ENCODE measurements at regions not wholly inside any gene's neighbourhood (a gene's known extent, or its start where the extent isn't known, plus 50 kb on each side); places are given as distances from the start of the nearest gene placed in this dataset.

DNA sequence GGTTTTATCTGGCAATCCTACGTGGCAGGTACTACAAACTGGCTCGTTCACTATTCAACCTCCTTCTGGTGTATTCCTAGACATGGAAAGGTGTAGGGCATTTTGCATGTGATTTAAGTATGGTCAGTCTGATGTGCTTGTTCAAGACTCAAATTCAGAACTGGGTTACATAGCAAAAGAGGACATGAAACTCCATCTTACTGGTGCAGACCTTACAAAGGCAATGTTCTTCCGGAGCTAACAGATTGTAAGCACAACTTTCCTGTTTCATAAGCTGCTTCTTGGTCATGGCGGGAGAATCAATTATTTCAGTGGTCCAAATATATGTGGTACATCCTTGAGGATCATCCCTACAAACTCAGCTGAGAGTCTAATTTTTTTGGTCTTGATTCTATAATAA lies 703.4 kb downstream of the EPM2A start:
- 75% methylated on average over 1 of the region's 4 CpGs for WGBS (ENCODE audit: insufficient coverage)
- Mint-ChIP-seq H3K4me1 (no peaks in the 10 kb centered on the region), H3K4me3 (no peak overlapping the region), H3K27ac (no peak overlapping the region), H3K9me3 (ENCODE audit: insufficient read depth) (no peaks in the 10 kb centered on the region), H3K27me3 (peaks cover 9% of the 10 kb centered on the region)
- H3K4me1 ChIP-seq (ENCODE audit: control insufficient read depth in 2 of 2, insufficient read depth in 2 of 2, low read length in 2 of 2): no peaks in the 10 kb centered on the region
- H2AFZ ChIP-seq (ENCODE audit: insufficient read depth, low read depth, low read length, poor library complexity, severe bottlenecking): no peak overlapping the region
- H3K4me2 ChIP-seq (replicated peaks; ENCODE audit: low read depth, low read length, poor library complexity, severe bottlenecking): no peak overlapping the region
- H3K4me3 ChIP-seq (ENCODE audit: control extremely low read depth in 1 of 5, extremely low read depth in 1 of 5, insufficient read depth in 1 of 5, low read depth in 2 of 5, low read length in 4 of 5): no peak overlapping the region
- no peaks in the 10 kb centered on the region for H3K79me2 ChIP-seq (ENCODE audit: control insufficient read depth, insufficient read depth, low read length)
- H3K27ac ChIP-seq (ENCODE audit: low read length in 2 of 2): no peak overlapping the region
- DNase-seq (no peak), ATAC-seq (ENCODE audit: low read depth) (no peak)
- H4K20me1 ChIP-seq (ENCODE audit: control insufficient read depth, insufficient read depth, low read length, poor library complexity, severe bottlenecking): no peaks in the 10 kb centered on the region
- intact Hi-C loops (cut with micrococcal nuclease): no loop called here
- TF ChIP-seq, protein P1, sequence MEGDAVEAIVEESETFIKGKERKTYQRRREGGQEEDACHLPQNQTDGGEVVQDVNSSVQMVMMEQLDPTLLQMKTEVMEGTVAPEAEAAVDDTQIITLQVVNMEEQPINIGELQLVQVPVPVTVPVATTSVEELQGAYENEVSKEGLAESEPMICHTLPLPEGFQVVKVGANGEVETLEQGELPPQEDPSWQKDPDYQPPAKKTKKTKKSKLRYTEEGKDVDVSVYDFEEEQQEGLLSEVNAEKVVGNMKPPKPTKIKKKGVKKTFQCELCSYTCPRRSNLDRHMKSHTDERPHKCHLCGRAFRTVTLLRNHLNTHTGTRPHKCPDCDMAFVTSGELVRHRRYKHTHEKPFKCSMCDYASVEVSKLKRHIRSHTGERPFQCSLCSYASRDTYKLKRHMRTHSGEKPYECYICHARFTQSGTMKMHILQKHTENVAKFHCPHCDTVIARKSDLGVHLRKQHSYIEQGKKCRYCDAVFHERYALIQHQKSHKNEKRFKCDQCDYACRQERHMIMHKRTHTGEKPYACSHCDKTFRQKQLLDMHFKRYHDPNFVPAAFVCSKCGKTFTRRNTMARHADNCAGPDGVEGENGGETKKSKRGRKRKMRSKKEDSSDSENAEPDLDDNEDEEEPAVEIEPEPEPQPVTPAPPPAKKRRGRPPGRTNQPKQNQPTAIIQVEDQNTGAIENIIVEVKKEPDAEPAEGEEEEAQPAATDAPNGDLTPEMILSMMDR (IDR thresholded peaks at IDR 0.05): no peak
- TF ChIP-seq EZH2 (IDR thresholded peaks at IDR 0.05; ENCODE audit: borderline replicate concordance, insufficient read depth, low read depth, low read length, poor library complexity, severe bottlenecking): no peak
- no peak overlapping the region for H3K9ac ChIP-seq (ENCODE audit: low read length)
- no peaks in the 10 kb centered on the region for H3K9me3 ChIP-seq (ENCODE audit: control extremely low read depth in 1 of 3, control insufficient read depth in 2 of 3, insufficient read depth in 1 of 3, low read length in 2 of 3)
- H3K27me3 ChIP-seq (replicated peaks in 1 of 4; ENCODE audit: control extremely low read depth in 1 of 4, control insufficient read depth in 3 of 4, insufficient read depth in 4 of 4, low read length in 3 of 4): peaks cover 0 to 4% (median 0%) of the 10 kb centered on the region in 4 experiments
- H3K36me3 ChIP-seq (replicated peaks in 1 of 2; ENCODE audit: control extremely low read depth in 1 of 2, control insufficient read depth in 1 of 2, extremely low read depth in 1 of 2, insufficient read depth in 2 of 2, low read length in 1 of 2): no peaks in the 10 kb centered on the region
- ChIA-PET CTCF (no interaction called here), POLR2A (no interaction called here)

DNA sequence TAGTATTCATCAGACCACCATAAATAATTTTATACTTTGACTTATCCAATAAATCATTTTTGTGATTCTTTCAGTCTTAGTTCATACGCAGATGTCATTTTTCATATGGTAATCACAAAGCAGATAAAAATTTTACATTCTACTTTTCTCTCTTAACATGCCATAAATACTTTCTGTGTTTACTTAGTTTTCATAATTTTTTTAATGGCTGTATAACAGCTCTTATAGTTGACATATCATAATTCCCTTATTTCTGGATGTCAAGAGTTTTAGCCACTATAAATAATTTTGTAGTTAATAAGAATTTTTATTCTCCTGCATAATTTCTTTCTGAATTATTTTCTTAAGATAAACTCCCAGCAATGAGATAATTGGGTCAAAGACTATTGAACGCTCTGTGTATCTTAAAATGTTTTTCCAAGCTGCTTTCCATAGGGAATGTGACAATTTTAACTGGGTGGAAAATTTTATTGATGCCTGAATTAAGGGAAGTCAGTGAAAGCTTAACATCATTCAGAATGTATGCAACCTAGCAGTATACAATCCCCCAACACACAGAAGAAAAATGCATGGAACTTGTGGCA lies 702.7 kb downstream of the EPM2A start:
- peaks cover 9% of the 10 kb centered on the region for H3K27me3 Mint-ChIP-seq
- ChIA-PET CTCF (no interaction called here), POLR2A (no interaction called here)
- H2AFZ ChIP-seq (ENCODE audit: insufficient read depth, low read depth, low read length, poor library complexity, severe bottlenecking): no peak overlapping the region
- no peaks in the 10 kb centered on the region for H3K79me2 ChIP-seq (ENCODE audit: control insufficient read depth, insufficient read depth, low read length)
- DNase-seq (no peak), ATAC-seq (ENCODE audit: low read depth) (no peak)
- no peaks in the 10 kb centered on the region for H3K9me3 ChIP-seq (ENCODE audit: control extremely low read depth in 1 of 3, control insufficient read depth in 2 of 3, insufficient read depth in 1 of 3, low read length in 2 of 3)
- H3K27ac Mint-ChIP-seq: no peak overlapping the region
- WGBS (ENCODE audit: insufficient coverage): no CpG with 5 or more reads among the region's 2 CpGs
- peaks cover 0 to 4% (median 0%) of the 10 kb centered on the region in 4 experiments for H3K27me3 ChIP-seq (replicated peaks in 1 of 4; ENCODE audit: control extremely low read depth in 1 of 4, control insufficient read depth in 3 of 4, insufficient read depth in 4 of 4, low read length in 3 of 4)
- no peaks in the 10 kb centered on the region for H3K4me1 Mint-ChIP-seq
- no peak overlapping the region for H3K9ac ChIP-seq (ENCODE audit: low read length)
- H3K9me3 Mint-ChIP-seq (ENCODE audit: insufficient read depth): no peaks in the 10 kb centered on the region
- H3K4me3 ChIP-seq (ENCODE audit: control extremely low read depth in 1 of 5, extremely low read depth in 1 of 5, insufficient read depth in 1 of 5, low read depth in 2 of 5, low read length in 4 of 5): no peak overlapping the region
- no peak overlapping the region for H3K4me3 Mint-ChIP-seq
- no peaks in the 10 kb centered on the region for H3K36me3 ChIP-seq (replicated peaks in 1 of 2; ENCODE audit: control extremely low read depth in 1 of 2, control insufficient read depth in 1 of 2, extremely low read depth in 1 of 2, insufficient read depth in 2 of 2, low read length in 1 of 2)
- H3K27ac ChIP-seq (ENCODE audit: low read length in 2 of 2): no peak overlapping the region
- H3K4me2 ChIP-seq (replicated peaks; ENCODE audit: low read depth, low read length, poor library complexity, severe bottlenecking): no peak overlapping the region
- intact Hi-C loops (cut with micrococcal nuclease): no loop called here
- H4K20me1 ChIP-seq (ENCODE audit: control insufficient read depth, insufficient read depth, low read length, poor library complexity, severe bottlenecking): no peaks in the 10 kb centered on the region
- no peaks in the 10 kb centered on the region for H3K4me1 ChIP-seq (ENCODE audit: control insufficient read depth in 2 of 2, insufficient read depth in 2 of 2, low read length in 2 of 2)
- TF ChIP-seq EZH2 (IDR thresholded peaks at IDR 0.05; ENCODE audit: borderline replicate concordance, insufficient read depth, low read depth, low read length, poor library complexity, severe bottlenecking): no peak
- TF ChIP-seq, protein P1 (IDR thresholded peaks at IDR 0.05): no peak
